HCT116 (cell line): ENCODE measurements at regions not wholly inside any gene's neighbourhood (a gene's known extent, or its start where the extent isn't known, plus 50 kb on each side); places are given as distances from the start of the nearest gene placed in this dataset.

Source experiments
- ATAC-seq: fragments of 200-7000 bp; cut with Tn5 transposase; 2 replicates; pipeline ENCODE4 v1.9.1; 2020; ENCODE audit warnings: mild to moderate bottlenecking, moderate library complexity
- BruUV-seq: library from RNA; stranded (reverse); fragments of 400-500 nt; replicated peaks from 2 replicates; lab custom pipeline; 2021; lab: Mats Ljungman, UMichigan
- CTCF ChIA-PET: fragments of 300-600 bp; sonication (Branson Sonifier 250); formaldehyde crosslinking; loops from one replicate; lab custom pipeline; 2021; ENCODE audit warnings: antibody characterized with exemption; lab: Charles Lee
- POLR2A ChIA-PET: fragments of 300-600, 350-600 bp; sonication (Branson Sonifier 250); formaldehyde crosslinking; loops from one replicate; lab custom pipeline; 2021; ENCODE audit warnings: antibody characterized with exemption; lab: Charles Lee
- RAD21 ChIA-PET, 2 experiments: fragments of 300-600 bp; sonication (Branson Sonifier 250); formaldehyde crosslinking; loops; one replicate each; lab custom pipeline; 2023; ENCODE audit warnings: low total read pairs in 2 of 2; ENCODE audit not compliant: uncharacterized antibody in 2 of 2, unreplicated experiment in 2 of 2, low non-redundant PET in 1 of 2; lab: Charles Lee
- DNase-seq: peaks from one replicate; pipeline ENCODE4 v3.0.0-alpha.2; 2010; ENCODE audit warnings: low read depth, low spot score
- H2AFZ ChIP-seq: fragments of 200-600 bp; shearing (Covaris generic), sonication (generic); 2 replicates; pipeline ENCODE4 v1.6.1; 2017; ENCODE audit warnings: low read depth, mixed run types, mixed read lengths, antibody characterized with exemption, low read length; ENCODE audit not compliant: poor library complexity, severe bottlenecking
- H3K27ac ChIP-seq: 2 replicates; pipeline ENCODE4 v1.5.1; 2012; ENCODE audit warnings: low read depth, low read length
- H3K27me3 ChIP-seq: fragments of 200-600 bp; sonication (generic); 2 replicates; pipeline ENCODE4 v1.6.1; 2016; ENCODE audit warnings: mixed run types, low read length, mixed read lengths; ENCODE audit not compliant: insufficient read depth
- H3K36me3 ChIP-seq, 2 experiments: fragments of 200-500 bp in 1 of 2; fragments of 200-600 bp in 1 of 2; sonication (Bioruptor generic) in 1 of 2; sonication (generic) in 1 of 2; 2 replicates each; pipeline versions ENCODE4 v1.5.1 to v1.6.1; 2014 to 2016; ENCODE audit warnings: low read length in 2 of 2, inconsistent platforms in 1 of 2, mixed read lengths in 1 of 2, mixed run types in 1 of 2; ENCODE audit not compliant: insufficient read depth in 2 of 2, control insufficient read depth in 1 of 2
- H3K4me1 ChIP-seq, 2 experiments: fragments of 200-600 bp in 1 of 2; sonication (generic) in 1 of 2; 2 replicates each; pipeline versions ENCODE4 v1.5.1 to v1.6.1; 2012 to 2017; ENCODE audit warnings: low read length in 2 of 2, inconsistent platforms in 1 of 2, mild to moderate bottlenecking in 1 of 2, mixed read lengths in 1 of 2, mixed run types in 1 of 2, moderate library complexity in 1 of 2; ENCODE audit not compliant: insufficient read depth in 2 of 2, control insufficient read depth in 1 of 2
- H3K4me2 ChIP-seq: fragments of 200-600 bp; sonication (generic); 2 replicates; pipeline ENCODE4 v1.6.1; 2017; ENCODE audit warnings: mixed run types, low read length, mixed read lengths
- H3K4me3 ChIP-seq, 2 experiments: fragments of 200-600 bp in 1 of 2; sonication (generic) in 1 of 2; replicated peaks in 1 of 2; 2 replicates each; pipeline ENCODE4 v1.5.1; 2011 to 2016; ENCODE audit warnings: low read length in 2 of 2, control low read depth in 1 of 2, low read depth in 1 of 2, mild to moderate bottlenecking in 1 of 2, mixed read lengths in 1 of 2, mixed run types in 1 of 2
- H3K79me2 ChIP-seq: fragments of 200-600 bp; sonication (generic); 2 replicates; pipeline ENCODE4 v1.6.1; 2017; ENCODE audit warnings: mild to moderate bottlenecking, mixed run types, low read length, moderate library complexity, mixed read lengths; ENCODE audit not compliant: insufficient read depth
- H3K9ac ChIP-seq: fragments of 200-600 bp; sonication (generic); 2 replicates; pipeline ENCODE4 v1.6.1; 2016; ENCODE audit warnings: low read length, mixed read lengths
- H3K9me2 ChIP-seq: fragments of 200-600 bp; sonication (generic), shearing (Covaris generic); 2 replicates; pipeline ENCODE4 v1.6.1; 2017; ENCODE audit warnings: mixed run types, mild to moderate bottlenecking, moderate library complexity; ENCODE audit not compliant: insufficient read depth
- H3K9me3 ChIP-seq, 2 experiments: fragments of 200-500 bp in 1 of 2; fragments of 200-600 bp in 1 of 2; sonication (Bioruptor generic) in 1 of 2; sonication (generic) in 1 of 2; 2 replicates each; pipeline ENCODE4 v1.6.1; 2014 to 2017; ENCODE audit warnings: low read length in 2 of 2, mixed read lengths in 2 of 2, inconsistent platforms in 1 of 2, low read depth in 1 of 2, mild to moderate bottlenecking in 1 of 2, mixed run types in 1 of 2, moderate library complexity in 1 of 2; ENCODE audit not compliant: control insufficient read depth in 1 of 2, insufficient read depth in 1 of 2
- H4K20me1 ChIP-seq: fragments of 200-600 bp; sonication (generic), shearing (Covaris generic); 2 replicates; pipeline ENCODE4 v1.6.1; 2017; ENCODE audit warnings: mixed run types, mild to moderate bottlenecking, moderate library complexity; ENCODE audit not compliant: insufficient read depth
- ATF3 ChIP-seq: IDR thresholded peaks from 2 replicates; pipeline ENCODE4 v1.6.1; 2012
- CBX3 ChIP-seq: IDR thresholded peaks from 2 replicates; pipeline ENCODE4 v1.6.1; 2012; ENCODE audit warnings: low read depth
- CEBPB ChIP-seq: IDR thresholded peaks from 2 replicates; pipeline ENCODE4 v1.6.1; 2012; ENCODE audit warnings: low read depth
- CTCF ChIP-seq, 3 experiments: fragments of 200-600 bp in 1 of 3; sonication (generic) in 1 of 3; IDR thresholded peaks in 2 of 3; conservative IDR thresholded peaks in 1 of 3; 2 replicates each; pipeline ENCODE4 v1.5.1; 2012 to 2017; ENCODE audit warnings: low read depth in 2 of 3, low read length in 2 of 3, antibody characterized with exemption in 1 of 3, borderline replicate concordance in 1 of 3, control low read depth in 1 of 3, mild to moderate bottlenecking in 1 of 3, mixed read lengths in 1 of 3, mixed run types in 1 of 3, moderate library complexity in 1 of 3; ENCODE audit not compliant: insufficient read depth in 1 of 3
- EGR1 ChIP-seq: IDR thresholded peaks from 2 replicates; pipeline ENCODE4 v1.6.1; 2012; ENCODE audit warnings: low read depth
- EZH2 ChIP-seq: fragments of 200-600 bp; sonication (generic); IDR thresholded peaks from 2 replicates; pipeline ENCODE4 v1.6.1; 2017; ENCODE audit warnings: antibody characterized with exemption, mixed run types
- EZH2phosphoT487 ChIP-seq: fragments of 200-600 bp; IDR thresholded peaks from 2 replicates; pipeline ENCODE4 v1.6.1; 2018; ENCODE audit warnings: antibody characterized with exemption, borderline replicate concordance
- FOSL1 ChIP-seq: IDR thresholded peaks from 2 replicates; pipeline ENCODE4 v1.6.1; 2012; ENCODE audit warnings: low read depth
- JUND ChIP-seq: IDR thresholded peaks from 2 replicates; pipeline ENCODE4 v1.6.1; 2012
- MAX ChIP-seq: IDR thresholded peaks from 2 replicates; pipeline ENCODE4 v1.6.1; 2012
- POLR2A ChIP-seq: IDR thresholded peaks from 2 replicates; pipeline ENCODE4 v1.7.0; 2011; ENCODE audit warnings: borderline replicate concordance; ENCODE audit not compliant: insufficient read depth, insufficient read length; ENCODE audit errors: extremely low read depth
- POLR2AphosphoS5 ChIP-seq: IDR thresholded peaks from 2 replicates; pipeline ENCODE4 v1.6.1; 2011; ENCODE audit warnings: mild to moderate bottlenecking, low read depth, low read length, moderate library complexity
- RAD21 ChIP-seq: IDR thresholded peaks from 2 replicates; pipeline ENCODE4 v1.6.1; 2012; ENCODE audit warnings: low read depth, mild to moderate bottlenecking
- REST ChIP-seq: IDR thresholded peaks from 2 replicates; pipeline ENCODE4 v1.6.1; 2012; ENCODE audit warnings: low read depth
- SIN3A ChIP-seq: IDR thresholded peaks from 2 replicates; pipeline ENCODE4 v1.6.1; 2012; ENCODE audit warnings: low read depth
- SP1 ChIP-seq: IDR thresholded peaks from 2 replicates; pipeline ENCODE4 v1.6.1; 2012; ENCODE audit warnings: low read depth
- SRF ChIP-seq: IDR thresholded peaks from 2 replicates; pipeline ENCODE4 v1.6.1; 2012; ENCODE audit warnings: low read depth
- TCF7L2 ChIP-seq: IDR thresholded peaks from 2 replicates; pipeline ENCODE4 v1.7.0; 2011; ENCODE audit warnings: borderline replicate concordance, inconsistent platforms; ENCODE audit not compliant: insufficient read depth, insufficient read length; ENCODE audit errors: extremely low read depth
- YY1 ChIP-seq: IDR thresholded peaks from 2 replicates; pipeline ENCODE4 v1.6.1; 2011; ENCODE audit warnings: low read length, low read depth, moderate library complexity, mild to moderate bottlenecking; ENCODE audit not compliant: insufficient replicate concordance; ENCODE audit errors: extremely low read depth
- ZBTB33 ChIP-seq: IDR thresholded peaks from 2 replicates; pipeline ENCODE4 v1.6.1; 2011; ENCODE audit warnings: mild to moderate bottlenecking, low read length, moderate library complexity; ENCODE audit not compliant: insufficient replicate concordance; ENCODE audit errors: extremely low read depth
- ZFX ChIP-seq: fragments of 450-650 bp; IDR thresholded peaks from 2 replicates; pipeline ENCODE4 v1.6.1; 2017
- ZNF274 ChIP-seq: fragments of 200-500 bp; sonication (Bioruptor generic); IDR thresholded peaks from 2 replicates; pipeline ENCODE4 v1.6.1; 2014; ENCODE audit warnings: mild to moderate bottlenecking, low read depth, low read length, inconsistent platforms
- intact Hi-C: fragments of 100-400 bp; cut with micrococcal nuclease; formaldehyde crosslinking; loops from 2 replicates; pipeline ENCODE4 v1.10.0; 2022

GRCh38 chr3:115245438-115245837, 98.3 kb upstream of the ZBTB20 start:
- H3K9me3 ChIP-seq: no peaks in the 10 kb centered on the region
- H2AFZ ChIP-seq: no peak overlapping the region
- no peaks in the 10 kb centered on the region for H3K79me2 ChIP-seq
- no peaks in the 10 kb centered on the region for H4K20me1 ChIP-seq
- H3K27me3 ChIP-seq: no peaks in the 10 kb centered on the region
- BruUV-seq: no TSS peak
- H3K36me3 ChIP-seq: no peaks in the 10 kb centered on the region
- peak overlapping the region; percentile 58 for H3K4me2 ChIP-seq
- peak overlapping the region in 1 of 2 experiments; percentile 7; a peak in 1 of 4 replicates for H3K4me3 ChIP-seq
- no peak overlapping the region for H3K27ac ChIP-seq
- H3K9ac ChIP-seq: no peak overlapping the region
- ATAC-seq (peak; percentile 99), DNase-seq (peak; percentile 67)
- H3K9me2 ChIP-seq: peaks cover 6% of the 10 kb centered on the region; the same call in 1 of the 2 replicates
- ChIA-PET CTCF (no interaction called here), POLR2A (no interaction called here), RAD21 (no interaction called here)
- intact Hi-C loops: no loop called here
- H3K4me1 ChIP-seq: peaks cover 6 to 19% of the 10 kb centered on the region in 2 experiments
- peak; percentile 12; the same call in 1 of the 2 replicates for TF ChIP-seq RAD21
- no peak for TF ChIP-seq POLR2A
- TF ChIP-seq ATF3: no peak
- TF ChIP-seq FOSL1: peak; percentile 86
- TF ChIP-seq ZBTB33: peak; percentile 54
- TF ChIP-seq EGR1: no peak
- no peak for TF ChIP-seq ZNF274
- TF ChIP-seq EZH2phosphoT487: no peak
- TF ChIP-seq TCF7L2: peak; percentile 19
- no peak for TF ChIP-seq SIN3A
- no peak for TF ChIP-seq REST
- peak; percentile 69 for TF ChIP-seq SP1
- no peak for TF ChIP-seq ZFX
- peak; percentile 79 for TF ChIP-seq JUND
- TF ChIP-seq EZH2: no peak
- TF ChIP-seq POLR2AphosphoS5: peak; percentile 31; the same call in 1 of the 2 replicates
- no peak; the same call in 1 of the 2 replicates for TF ChIP-seq CBX3
- no peak for TF ChIP-seq YY1
- no peak for TF ChIP-seq CEBPB
- TF ChIP-seq MAX: no peak
- no peak for TF ChIP-seq CTCF (IDR thresholded peaks at IDR 0.05 in 2 of 3, conservative IDR thresholded peaks at IDR 0.05 in 1 of 3; ENCODE audit: borderline replicate concordance in 1 of 3, insufficient read depth in 1 of 3, low read depth in 2 of 3, low read length in 2 of 3)
- TF ChIP-seq SRF: no peak
